ENCODE measurements at regions not wholly inside any gene's neighbourhood (a gene's known extent, or its start where the extent isn't known, plus 50 kb on each side); places are given as distances from the start of the nearest gene placed in this dataset.

GRCh38 chr16:86089991-86090390, 191.0 kb downstream of the IRF8 start:
- no peak for TF ChIP-seq CTCF (IDR thresholded peaks at IDR 0.05; ENCODE audit: control insufficient read depth, extremely low read depth, insufficient read depth)
- no peak for DNase-seq (ENCODE audit: low read depth)
- H3K4me3 ChIP-seq (ENCODE audit: low read depth, low read length), result no peak overlapping the region

GRCh38 chr16:86090461-86091170, 191.7 kb downstream of the IRF8 start:
- H3K4me3 ChIP-seq (ENCODE audit: low read depth, low read length), result no peak overlapping the region
- TF ChIP-seq CTCF (IDR thresholded peaks at IDR 0.05; ENCODE audit: control insufficient read depth, extremely low read depth, insufficient read depth), result no peak
- DNase-seq (ENCODE audit: low read depth), result no peak

- DNase-seq (ENCODE audit: low read depth), result no peak
- no peak overlapping the region for H3K4me3 ChIP-seq (ENCODE audit: low read depth, low read length)
- TF ChIP-seq CTCF (IDR thresholded peaks at IDR 0.05; ENCODE audit: control insufficient read depth, extremely low read depth, insufficient read depth), result no peak
Measured at GRCh38 chr16:86091976-86092375, 193.0 kb downstream of the IRF8 start.

- DNase-seq (ENCODE audit: low read depth), result no peak
- TF ChIP-seq CTCF (IDR thresholded peaks at IDR 0.05; ENCODE audit: control insufficient read depth, extremely low read depth, insufficient read depth), result no peak
- H3K4me3 ChIP-seq (ENCODE audit: low read depth, low read length), result no peak overlapping the region
Measured at GRCh38 chr16:86092586-86093480, 193.9 kb downstream of the IRF8 start.

- no peak overlapping the region for H3K4me3 ChIP-seq (ENCODE audit: low read depth, low read length)
- DNase-seq (ENCODE audit: low read depth), result no peak
- 0 out of 2 replicates have a peak, but pooled peaks have one; percentile 7 for TF ChIP-seq CTCF (IDR thresholded peaks at IDR 0.05; ENCODE audit: control insufficient read depth, extremely low read depth, insufficient read depth)
Measured at GRCh38 chr16:86093801-86094750, 195.1 kb downstream of the IRF8 start.

GRCh38 chr16:86095131-86095752, 196.3 kb downstream of the IRF8 start:
- no peak for DNase-seq (ENCODE audit: low read depth)
- no peak for TF ChIP-seq CTCF (IDR thresholded peaks at IDR 0.05; ENCODE audit: control insufficient read depth, extremely low read depth, insufficient read depth)
- no peak overlapping the region for H3K4me3 ChIP-seq (ENCODE audit: low read depth, low read length)
